ENCODE measurements at regions not wholly inside any gene's neighbourhood (a gene's known extent, or its start where the extent isn't known, plus 50 kb on each side); places are given as distances from the start of the nearest gene placed in this dataset.

- no peak for DNase-seq
Measured at GRCh38 chr19:32189956-32190706, 155.3 kb upstream of the ZNF507 start.

- no peak for DNase-seq
Measured at GRCh38 chr19:32191921-32192320, 153.5 kb upstream of the ZNF507 start.

- DNase-seq: no peak
Measured at GRCh38 chr19:32195706-32196610, 149.5 kb upstream of the ZNF507 start.

- DNase-seq: no peak
Measured at GRCh38 chr19:32196690-32197420, 148.6 kb upstream of the ZNF507 start.

GRCh38 chr19:32197896-32198882 lies 147.2 kb upstream of the ZNF507 start:
- no peak for DNase-seq

GRCh38 chr19:32199501-32200040 lies 145.8 kb upstream of the ZNF507 start:
- no peak for DNase-seq

- DNase-seq: no peak
Measured at GRCh38 chr19:32200312-32201038, 144.9 kb upstream of the ZNF507 start.

- no peak for DNase-seq
Measured at GRCh38 chr19:32201211-32201610, 144.2 kb upstream of the ZNF507 start.

- no peak for DNase-seq
Measured at GRCh38 chr19:32201636-32202051, 143.8 kb upstream of the ZNF507 start.

GRCh38 chr19:32202244-32202643 lies 143.2 kb upstream of the ZNF507 start:
- no peak for DNase-seq

GRCh38 chr19:32203161-32203560 lies 142.2 kb upstream of the ZNF507 start:
- DNase-seq: no peak

- DNase-seq: no peak
Measured at GRCh38 chr19:32206065-32206464, 139.3 kb upstream of the ZNF507 start.

- no peak for DNase-seq
Measured at GRCh38 chr19:32208060-32208459, 137.3 kb upstream of the ZNF507 start.

- no peak for DNase-seq
Measured at GRCh38 chr19:32219392-32219791, 126.0 kb upstream of the ZNF507 start.

GRCh38 chr19:32219881-32220472 lies 125.4 kb upstream of the ZNF507 start:
- DNase-seq: no peak

GRCh38 chr19:32220951-32221350 lies 124.5 kb upstream of the ZNF507 start:
- DNase-seq: no peak

- DNase-seq: no peak
Measured at GRCh38 chr19:32222556-32222955, 122.9 kb upstream of the ZNF507 start.

GRCh38 chr19:32223106-32223505 lies 122.3 kb upstream of the ZNF507 start:
- no peak for DNase-seq

- DNase-seq: no peak
Measured at GRCh38 chr19:32223595-32224370, 121.6 kb upstream of the ZNF507 start.

Measured in left hindlimb (tissue), 1 donor.